ENCODE measurements at regions not wholly inside any gene's neighbourhood (a gene's known extent, or its start where the extent isn't known, plus 50 kb on each side); places are given as distances from the start of the nearest gene placed in this dataset.

DNA sequence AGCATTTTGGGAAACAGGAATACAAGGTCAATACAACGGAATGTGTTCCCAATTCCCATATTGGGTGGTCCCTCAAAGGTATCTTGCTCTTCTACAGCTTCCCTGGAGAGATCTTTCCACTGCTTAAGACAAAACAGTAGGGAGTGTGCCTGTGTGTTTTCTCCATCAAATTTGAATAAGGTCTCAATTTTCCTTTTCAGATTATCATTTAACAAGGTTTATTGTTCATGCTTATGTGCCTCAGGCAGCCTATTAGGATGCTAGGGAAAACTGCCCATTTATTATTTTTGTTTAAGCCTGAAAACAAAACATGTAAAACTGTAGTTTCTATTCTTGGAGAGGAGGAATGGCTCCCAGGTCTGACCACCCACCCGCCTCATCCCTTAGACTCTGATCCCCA lies 622.7 kb downstream of the LMO4 start:
- TF ChIP-seq, protein P1, sequence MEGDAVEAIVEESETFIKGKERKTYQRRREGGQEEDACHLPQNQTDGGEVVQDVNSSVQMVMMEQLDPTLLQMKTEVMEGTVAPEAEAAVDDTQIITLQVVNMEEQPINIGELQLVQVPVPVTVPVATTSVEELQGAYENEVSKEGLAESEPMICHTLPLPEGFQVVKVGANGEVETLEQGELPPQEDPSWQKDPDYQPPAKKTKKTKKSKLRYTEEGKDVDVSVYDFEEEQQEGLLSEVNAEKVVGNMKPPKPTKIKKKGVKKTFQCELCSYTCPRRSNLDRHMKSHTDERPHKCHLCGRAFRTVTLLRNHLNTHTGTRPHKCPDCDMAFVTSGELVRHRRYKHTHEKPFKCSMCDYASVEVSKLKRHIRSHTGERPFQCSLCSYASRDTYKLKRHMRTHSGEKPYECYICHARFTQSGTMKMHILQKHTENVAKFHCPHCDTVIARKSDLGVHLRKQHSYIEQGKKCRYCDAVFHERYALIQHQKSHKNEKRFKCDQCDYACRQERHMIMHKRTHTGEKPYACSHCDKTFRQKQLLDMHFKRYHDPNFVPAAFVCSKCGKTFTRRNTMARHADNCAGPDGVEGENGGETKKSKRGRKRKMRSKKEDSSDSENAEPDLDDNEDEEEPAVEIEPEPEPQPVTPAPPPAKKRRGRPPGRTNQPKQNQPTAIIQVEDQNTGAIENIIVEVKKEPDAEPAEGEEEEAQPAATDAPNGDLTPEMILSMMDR (IDR thresholded peaks at IDR 0.05; ENCODE audit: low read length): no peak
- TF ChIP-seq EZH2phosphoT487 (IDR thresholded peaks at IDR 0.05; ENCODE audit: low read length): no peak
